AG09319 (cell line): ENCODE measurements at regions not wholly inside any gene's neighbourhood (a gene's known extent, or its start where the extent isn't known, plus 50 kb on each side); places are given as distances from the start of the nearest gene placed in this dataset.

Experiments used
- DNase-seq: peaks from one replicate; pipeline ENCODE4 v3.0.0-alpha.2; 2010; ENCODE audit warnings: low read depth; ENCODE audit errors: extremely low read depth
- CTCF ChIP-seq: IDR thresholded peaks from 2 replicates; pipeline ENCODE4 v1.5.1; 2011; ENCODE audit warnings: low read depth, mild to moderate bottlenecking, inconsistent platforms, low read length, moderate library complexity

GRCh38 chr20:21033817-21034216 is 72.3 kb downstream of the LINC00237 start:
- TF ChIP-seq CTCF = no peak
- no peak for DNase-seq

- DNase-seq = no peak
- no peak for TF ChIP-seq CTCF
These were observed 74.5 kb downstream of the LINC00237 start for GRCh38 chr20:21031666-21032065.

GRCh38 chr20:21029341-21029740 is 76.8 kb downstream of the LINC00237 start:
- DNase-seq = no peak
- no peak for TF ChIP-seq CTCF

GRCh38 chr20:21028921-21029320 is 77.2 kb downstream of the LINC00237 start:
- no peak for DNase-seq
- TF ChIP-seq CTCF = no peak

- no peak for TF ChIP-seq CTCF
- no peak for DNase-seq
These were observed 77.7 kb downstream of the LINC00237 start for GRCh38 chr20:21028436-21028835.

- no peak for DNase-seq
- no peak for TF ChIP-seq CTCF
These were observed 78.6 kb downstream of the LINC00237 start for GRCh38 chr20:21027569-21027968.

GRCh38 chr20:21026951-21027350 is 79.2 kb downstream of the LINC00237 start:
- TF ChIP-seq CTCF = no peak
- no peak for DNase-seq
